Right ventricle myocardium superior (tissue), 1 donor: ENCODE measurements at regions not wholly inside any gene's neighbourhood (a gene's known extent, or its start where the extent isn't known, plus 50 kb on each side); places are given as distances from the start of the nearest gene placed in this dataset.

ENCODE experiments used
- ATAC-seq: fragments of 200-7000 bp; cut with Tn5 transposase; one replicate; pipeline ENCODE4 v1.9.1; 2020; ENCODE audit warnings: mild to moderate bottlenecking; ENCODE audit not compliant: poor library complexity
- DNase-seq: peaks from one replicate; pipeline ENCODE4 v3.0.0-alpha.2; 2020
- intact Hi-C: fragments of 100-400 bp; cut with DNase I; formaldehyde crosslinking; loops from one replicate; pipeline ENCODE4 v1.11.2; 2022
- donor health status: DM: no; HTN: yes; CAD: no; lungs with severe emphysema.

GRCh38 chr1:17877316-17877715 is 122.2 kb downstream of the ACTL8 start:
- no peak for DNase-seq

GRCh38 chr1:17877896-17878295 is 122.8 kb downstream of the ACTL8 start:
- DNase-seq (no peak), ATAC-seq (no peak)
- intact Hi-C loops, result no loop called here

More at GRCh38 chr1:17877316-17877715, 122.2 kb downstream of the ACTL8 start:
- no peak for ATAC-seq
- intact Hi-C loops, result no loop called here

- ATAC-seq, result no peak
- intact Hi-C loops, result no loop called here
- DNase-seq, result no peak
Measured at GRCh38 chr1:17878837-17879236, 123.7 kb downstream of the ACTL8 start.

GRCh38 chr1:17880449-17880848 is 125.3 kb downstream of the ACTL8 start:
- intact Hi-C loops, result no loop called here
- no peak for ATAC-seq
- DNase-seq, result no peak

- DNase-seq (no peak), ATAC-seq (peak; percentile 80)
- intact Hi-C loops, result no loop called here
Measured at GRCh38 chr1:17881761-17882160, 126.6 kb downstream of the ACTL8 start.

GRCh38 chr1:17883136-17883535 is 128.0 kb downstream of the ACTL8 start:
- intact Hi-C loops, result no loop called here
- DNase-seq, result no peak
- ATAC-seq, result no peak

- intact Hi-C loops, result no loop called here
- no peak for ATAC-seq
- no peak for DNase-seq
Measured at GRCh38 chr1:17883662-17884395, 128.7 kb downstream of the ACTL8 start.

- no peak for ATAC-seq
- intact Hi-C loops, result no loop called here
- no peak for DNase-seq
Measured at GRCh38 chr1:17885663-17886320, 130.7 kb downstream of the ACTL8 start.

GRCh38 chr1:17886386-17886785 is 131.3 kb downstream of the ACTL8 start:
- intact Hi-C loops, result no loop called here
- ATAC-seq, result no peak
- DNase-seq, result no peak

- ATAC-seq (no peak), DNase-seq (no peak)
- intact Hi-C loops, result no loop called here
Measured at GRCh38 chr1:17886838-17887441, 131.8 kb downstream of the ACTL8 start.

GRCh38 chr1:17887661-17888371 is 132.7 kb downstream of the ACTL8 start:
- intact Hi-C loops, result no loop called here
- DNase-seq (no peak), ATAC-seq (no peak)

- intact Hi-C loops, result no loop called here
- DNase-seq (no peak), ATAC-seq (no peak)
Measured at GRCh38 chr1:17890056-17890814, 135.1 kb downstream of the ACTL8 start.

- intact Hi-C loops, result no loop called here
- ATAC-seq (no peak), DNase-seq (no peak)
Measured at GRCh38 chr1:17890815-17891191, 135.7 kb downstream of the ACTL8 start.

- DNase-seq, result peak; percentile 76
- intact Hi-C loops, result no loop called here
- ATAC-seq, result peak; percentile 82
Measured at GRCh38 chr1:17891205-17892110, 136.3 kb downstream of the ACTL8 start.

GRCh38 chr1:17892225-17892624 is 137.1 kb downstream of the ACTL8 start:
- ATAC-seq, result peak; percentile 88
- DNase-seq, result peak; percentile 78
- intact Hi-C loops, result no loop called here

- intact Hi-C loops, result no loop called here
- DNase-seq, result no peak
- ATAC-seq, result no peak
Measured at GRCh38 chr1:17892851-17893250, 137.7 kb downstream of the ACTL8 start.

- no peak for ATAC-seq
- no peak for DNase-seq
- intact Hi-C loops, result no loop called here
Measured at GRCh38 chr1:17893891-17894631, 138.9 kb downstream of the ACTL8 start.
